Right lobe of liver (tissue), 4 donors: ENCODE measurements at regions not wholly inside any gene's neighbourhood (a gene's known extent, or its start where the extent isn't known, plus 50 kb on each side); places are given as distances from the start of the nearest gene placed in this dataset.

Experiments
- CTCF ChIP-seq, 4 donors: fragments of 200-600 bp in 3 of 4; fragments of 450-650 bp in 1 of 4; IDR thresholded peaks; one replicate each; pipeline versions ENCODE4 v1.5.1 to v1.8.0; 2016 to 2022; ENCODE audit warnings: antibody characterized with exemption in 4 of 4, mild to moderate bottlenecking in 2 of 4
- POLR2A ChIP-seq: fragments of 450-650 bp; IDR thresholded peaks from one replicate; pipeline ENCODE4 v1.6.1; 2017; ENCODE audit warnings: antibody characterized with exemption, mild to moderate bottlenecking
- donor health status: DM: no; HTN: no; CAD: no.
- donor health status: DM: no; HTN: no; CAD: no.
- donor health status: DM: no; HTN: yes; CAD: no.

GRCh38 chr1:177424744-177425143, 254.0 kb downstream of the BRINP2 start:
- TF ChIP-seq POLR2A (no peak), CTCF (IDR thresholded peaks at IDR 0.05) (no peak)
